SK-N-SH treated with all-trans-retinoic acid at 6 μM for 48 hours (cell line): ENCODE measurements at regions not wholly inside any gene's neighbourhood (a gene's known extent, or its start where the extent isn't known, plus 50 kb on each side); places are given as distances from the start of the nearest gene placed in this dataset.
A peak's percentile ranks its signal among the peaks of the same experiment; 100 is the strongest.

ENCODE experiments used
- ATAC-seq: fragments of 200-7000 bp; cut with Tn5 transposase; 3 replicates; pipeline ENCODE4 v1.9.1; 2020; ENCODE audit warnings: mild to moderate bottlenecking, moderate library complexity
- ARNTL ChIP-seq: fragments of 450-650 bp; formaldehyde crosslinking; IDR thresholded peaks from 2 replicates; pipeline ENCODE4 v1.5.0; 2020; ENCODE audit warnings: low read depth, mild to moderate bottlenecking, moderate library complexity, borderline replicate concordance
- BACH2 ChIP-seq: fragments of 250-450 bp; sonication (Bioruptor Pico); IDR thresholded peaks from 2 replicates; pipeline ENCODE4 v1.9.0; 2021; ENCODE audit warnings: mild to moderate bottlenecking, borderline replicate concordance
- CREB5 ChIP-seq: fragments of 250-450 bp; sonication (Bioruptor Pico); IDR thresholded peaks from 2 replicates; pipeline ENCODE4 v1.5.1; 2020; ENCODE audit warnings: low read depth, mild to moderate bottlenecking, moderate library complexity
- CSDC2 ChIP-seq: fragments of 250-450 bp; sonication (Bioruptor Pico); IDR thresholded peaks from 2 replicates; pipeline ENCODE4 v1.5.0; 2020; ENCODE audit warnings: mild to moderate bottlenecking, moderate library complexity
- CSRNP3 ChIP-seq: fragments of 250-450 bp; sonication (Bioruptor Pico); IDR thresholded peaks from 2 replicates; pipeline ENCODE4 v1.5.1; 2021; ENCODE audit warnings: mild to moderate bottlenecking, moderate library complexity
- ESRRG ChIP-seq: fragments of 250-450 bp; sonication (Bioruptor Pico); IDR thresholded peaks from 2 replicates; pipeline ENCODE4 v1.6.1; 2021; ENCODE audit warnings: mild to moderate bottlenecking
- GLIS3 ChIP-seq: fragments of 250-450 bp; sonication (Bioruptor Pico); IDR thresholded peaks from 2 replicates; pipeline ENCODE4 v1.5.0; 2020; ENCODE audit warnings: mild to moderate bottlenecking, moderate library complexity
- ISL1 ChIP-seq: fragments of 250-450 bp; sonication (Bioruptor Pico); IDR thresholded peaks from 2 replicates; pipeline ENCODE4 v2.1.2; 2022; ENCODE audit warnings: mild to moderate bottlenecking, moderate library complexity
- OSR1 ChIP-seq: fragments of 250-450 bp; sonication (Bioruptor Pico); IDR thresholded peaks from 2 replicates; pipeline ENCODE4 v1.8.0; 2022; ENCODE audit warnings: moderate library complexity, mild to moderate bottlenecking, inconsistent platforms
- PATZ1 ChIP-seq: fragments of 250-450 bp; sonication (Bioruptor Pico); IDR thresholded peaks from 2 replicates; pipeline ENCODE4 v1.8.0; 2020; ENCODE audit warnings: mild to moderate bottlenecking, moderate library complexity, borderline replicate concordance
- POU6F1 ChIP-seq: fragments of 250-450 bp; sonication (Bioruptor Pico); IDR thresholded peaks from 2 replicates; pipeline ENCODE4 v1.8.0; 2021; ENCODE audit warnings: low read depth, mild to moderate bottlenecking, moderate library complexity, borderline replicate concordance
- PPARA ChIP-seq: fragments of 250-450 bp; sonication (Bioruptor Pico); IDR thresholded peaks from 2 replicates; pipeline ENCODE4 v1.5.0; 2020; ENCODE audit warnings: mild to moderate bottlenecking, borderline replicate concordance
- RARB ChIP-seq: fragments of 250-450 bp; sonication (Bioruptor Pico); IDR thresholded peaks from 2 replicates; pipeline ENCODE4 v1.8.0; 2021; ENCODE audit warnings: mild to moderate bottlenecking, moderate library complexity
- SNAI2 ChIP-seq: fragments of 250-450 bp; sonication (Bioruptor Pico); IDR thresholded peaks from 2 replicates; pipeline ENCODE4 v1.5.0; 2020; ENCODE audit warnings: mild to moderate bottlenecking, moderate library complexity
- TCF4 ChIP-seq: fragments of 250-450 bp; sonication (Bioruptor Pico); IDR thresholded peaks from 2 replicates; pipeline ENCODE4 v1.8.0; 2021; ENCODE audit warnings: mild to moderate bottlenecking, moderate library complexity, borderline replicate concordance
- TOX ChIP-seq: fragments of 250-450 bp; sonication (Bioruptor Pico); IDR thresholded peaks from 2 replicates; pipeline ENCODE4 v1.8.0; 2021; ENCODE audit warnings: mild to moderate bottlenecking, moderate library complexity, borderline replicate concordance
- TSHZ2 ChIP-seq: fragments of 250-450 bp; sonication (Bioruptor Pico); IDR thresholded peaks from 2 replicates; pipeline ENCODE4 v1.5.0; 2020; ENCODE audit warnings: mild to moderate bottlenecking, moderate library complexity
- ZFP3 ChIP-seq: fragments of 250-450 bp; sonication (Bioruptor Pico); IDR thresholded peaks from 2 replicates; pipeline ENCODE4 v1.5.0; 2020; ENCODE audit warnings: mild to moderate bottlenecking, moderate library complexity
- ZFP30 ChIP-seq: fragments of 450-650 bp; formaldehyde crosslinking; IDR thresholded peaks from 2 replicates; pipeline ENCODE4 v1.5.0; 2022; ENCODE audit warnings: mild to moderate bottlenecking, moderate library complexity
- ZNF565 ChIP-seq: fragments of 450-650 bp; formaldehyde crosslinking; conservative IDR thresholded peaks from 2 replicates; pipeline ENCODE4 v1.5.0; 2020; ENCODE audit warnings: low read depth, mild to moderate bottlenecking, moderate library complexity
- ZNF8 ChIP-seq: fragments of 450-650 bp; formaldehyde crosslinking; IDR thresholded peaks from 2 replicates; pipeline ENCODE4 v1.5.0; 2020; ENCODE audit warnings: mild to moderate bottlenecking, moderate library complexity

GRCh38 chr6:148221196-148221979 is 121.2 kb upstream of the SASH1 start:
- TF ChIP-seq ZNF8 (CRISPR knock-in tag) (no peak), PATZ1 (CRISPR knock-in tag) (no peak), TOX (CRISPR knock-in tag) (no peak), ARNTL (CRISPR knock-in tag) (no peak), PPARA (CRISPR knock-in tag) (no peak), CSRNP3 (CRISPR knock-in tag) (no peak), BACH2 (CRISPR knock-in tag) (no peak), ZFP3 (CRISPR knock-in tag) (no peak), ZFP30 (CRISPR knock-in tag) (no peak), POU6F1 (no peak), RARB (CRISPR knock-in tag) (no peak)
- ATAC-seq, result peak; percentile 45

- ATAC-seq, result peak; percentile 25; the same call in 1 of the 3 replicates
- TF ChIP-seq RARB (CRISPR knock-in tag) (no peak), BACH2 (CRISPR knock-in tag) (no peak), SNAI2 (CRISPR knock-in tag) (no peak), ZNF8 (CRISPR knock-in tag) (no peak), ZFP30 (CRISPR knock-in tag) (no peak)
Observed at GRCh38 chr6:148222376-148222775, 120.3 kb upstream of the SASH1 start.

GRCh38 chr6:148222846-148223245 is 119.8 kb upstream of the SASH1 start:
- TF ChIP-seq OSR1 (CRISPR knock-in tag) (no peak), PATZ1 (CRISPR knock-in tag) (no peak), ZNF8 (CRISPR knock-in tag) (no peak), TSHZ2 (CRISPR knock-in tag) (no peak), TCF4 (CRISPR knock-in tag) (no peak), ZFP3 (CRISPR knock-in tag) (no peak), TOX (CRISPR knock-in tag) (no peak), ZNF565 (CRISPR knock-in tag) (no peak), BACH2 (CRISPR knock-in tag) (no peak), ISL1 (CRISPR knock-in tag) (no peak), CREB5 (CRISPR knock-in tag) (no peak), ESRRG (CRISPR knock-in tag) (no peak), CSRNP3 (CRISPR knock-in tag) (no peak), GLIS3 (CRISPR knock-in tag) (no peak), CSDC2 (CRISPR knock-in tag) (no peak)
- TF ChIP-seq, all 23 proteins: peak for 0
- ATAC-seq, result no peak
